GM12874 (cell line): ENCODE measurements at regions not wholly inside any gene's neighbourhood (a gene's known extent, or its start where the extent isn't known, plus 50 kb on each side); places are given as distances from the start of the nearest gene placed in this dataset.

Experiments
- TF ChIP-seq, protein P1 (sequence below): IDR thresholded peaks from 2 replicates; pipeline ENCODE4 v1.5.1; 2011; ENCODE audit warnings: low read depth, mild to moderate bottlenecking, control low read depth, low read length, moderate library complexity; ENCODE audit not compliant: insufficient read depth

GRCh38 chr13:99646866-99647595 is 145.8 kb downstream of the TM9SF2 start:
- TF ChIP-seq, protein P1, sequence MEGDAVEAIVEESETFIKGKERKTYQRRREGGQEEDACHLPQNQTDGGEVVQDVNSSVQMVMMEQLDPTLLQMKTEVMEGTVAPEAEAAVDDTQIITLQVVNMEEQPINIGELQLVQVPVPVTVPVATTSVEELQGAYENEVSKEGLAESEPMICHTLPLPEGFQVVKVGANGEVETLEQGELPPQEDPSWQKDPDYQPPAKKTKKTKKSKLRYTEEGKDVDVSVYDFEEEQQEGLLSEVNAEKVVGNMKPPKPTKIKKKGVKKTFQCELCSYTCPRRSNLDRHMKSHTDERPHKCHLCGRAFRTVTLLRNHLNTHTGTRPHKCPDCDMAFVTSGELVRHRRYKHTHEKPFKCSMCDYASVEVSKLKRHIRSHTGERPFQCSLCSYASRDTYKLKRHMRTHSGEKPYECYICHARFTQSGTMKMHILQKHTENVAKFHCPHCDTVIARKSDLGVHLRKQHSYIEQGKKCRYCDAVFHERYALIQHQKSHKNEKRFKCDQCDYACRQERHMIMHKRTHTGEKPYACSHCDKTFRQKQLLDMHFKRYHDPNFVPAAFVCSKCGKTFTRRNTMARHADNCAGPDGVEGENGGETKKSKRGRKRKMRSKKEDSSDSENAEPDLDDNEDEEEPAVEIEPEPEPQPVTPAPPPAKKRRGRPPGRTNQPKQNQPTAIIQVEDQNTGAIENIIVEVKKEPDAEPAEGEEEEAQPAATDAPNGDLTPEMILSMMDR = no peak

DNA sequence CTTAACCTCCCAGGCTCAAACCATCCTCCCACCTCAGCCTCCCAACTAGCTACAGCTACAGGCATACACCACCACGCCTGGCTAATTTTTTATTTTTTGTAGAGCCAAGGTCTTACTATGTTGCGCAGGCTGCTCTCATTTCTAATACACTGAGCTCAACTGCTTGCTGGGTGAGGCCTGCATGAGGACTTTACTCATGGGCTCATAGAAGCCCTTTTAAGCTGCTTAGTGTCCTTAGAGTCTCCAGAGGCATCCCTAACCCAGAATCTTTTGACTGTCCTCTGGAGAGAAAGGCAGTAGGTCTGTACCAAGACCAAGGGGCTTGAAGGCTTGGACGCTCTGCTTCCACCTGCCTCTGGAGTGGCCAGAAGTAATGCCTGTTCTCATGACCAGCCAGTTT is 141.6 kb downstream of the TM9SF2 start:
- TF ChIP-seq, protein P1 = no peak

DNA sequence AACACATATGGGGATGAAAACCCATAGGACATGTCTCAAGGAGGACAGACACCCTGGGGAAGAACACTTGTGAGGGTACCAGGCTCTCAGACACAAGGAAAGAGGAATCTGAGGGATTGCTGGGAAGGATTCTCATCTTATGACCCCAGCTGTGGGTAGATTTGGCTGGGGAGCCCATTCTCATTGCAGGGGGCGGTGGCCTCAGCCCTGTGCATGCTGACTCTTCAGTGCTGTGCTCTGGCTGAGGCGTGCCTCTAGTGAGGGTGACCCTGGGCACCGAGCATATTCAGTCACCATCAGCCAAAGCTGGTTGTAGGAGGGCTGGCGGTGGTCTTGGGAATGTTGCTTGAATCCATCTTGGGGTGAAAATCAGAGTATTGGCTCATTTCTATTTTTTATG is 140.7 kb downstream of the TM9SF2 start:
- TF ChIP-seq, protein P1 = no peak

DNA sequence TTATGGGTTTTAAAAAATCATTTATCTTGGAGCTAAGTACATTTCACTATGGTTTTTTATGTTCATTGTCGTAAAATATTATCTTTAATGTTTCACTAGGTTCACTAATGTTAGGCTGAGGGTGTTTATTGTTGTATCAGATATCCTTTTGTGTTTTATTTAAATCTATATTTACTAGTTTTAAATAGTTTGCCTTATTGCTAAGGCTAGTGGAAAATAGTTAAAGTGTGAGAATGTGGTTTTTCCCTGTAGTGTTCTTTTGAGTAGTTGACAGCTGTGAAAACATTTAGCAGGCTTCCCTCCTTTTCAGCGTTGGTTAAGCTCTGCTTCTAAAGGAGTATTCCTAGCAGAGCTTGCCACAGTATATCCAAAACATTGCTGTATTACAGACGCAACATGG is 139.0 kb downstream of the TM9SF2 start:
- TF ChIP-seq, protein P1 = no peak

DNA sequence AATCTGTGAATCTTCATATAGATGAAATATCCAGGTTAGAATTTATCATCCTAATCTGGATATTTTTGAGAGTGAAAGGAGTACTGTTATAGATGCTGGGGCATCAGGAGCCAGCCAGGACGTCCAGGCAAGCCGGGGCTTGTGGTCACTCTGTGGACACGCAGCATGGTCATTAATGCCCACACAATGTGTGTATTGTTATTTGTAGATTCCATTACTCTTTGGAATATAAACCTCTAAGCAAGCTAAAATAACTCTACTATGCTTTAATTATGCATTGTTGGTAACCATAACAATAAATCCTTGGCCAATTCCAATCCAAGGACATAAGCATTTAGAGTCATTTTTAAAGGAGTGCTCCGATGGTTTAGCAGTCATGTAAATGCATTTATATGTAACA is 137.9 kb downstream of the TM9SF2 start:
- TF ChIP-seq, protein P1 = no peak

DNA sequence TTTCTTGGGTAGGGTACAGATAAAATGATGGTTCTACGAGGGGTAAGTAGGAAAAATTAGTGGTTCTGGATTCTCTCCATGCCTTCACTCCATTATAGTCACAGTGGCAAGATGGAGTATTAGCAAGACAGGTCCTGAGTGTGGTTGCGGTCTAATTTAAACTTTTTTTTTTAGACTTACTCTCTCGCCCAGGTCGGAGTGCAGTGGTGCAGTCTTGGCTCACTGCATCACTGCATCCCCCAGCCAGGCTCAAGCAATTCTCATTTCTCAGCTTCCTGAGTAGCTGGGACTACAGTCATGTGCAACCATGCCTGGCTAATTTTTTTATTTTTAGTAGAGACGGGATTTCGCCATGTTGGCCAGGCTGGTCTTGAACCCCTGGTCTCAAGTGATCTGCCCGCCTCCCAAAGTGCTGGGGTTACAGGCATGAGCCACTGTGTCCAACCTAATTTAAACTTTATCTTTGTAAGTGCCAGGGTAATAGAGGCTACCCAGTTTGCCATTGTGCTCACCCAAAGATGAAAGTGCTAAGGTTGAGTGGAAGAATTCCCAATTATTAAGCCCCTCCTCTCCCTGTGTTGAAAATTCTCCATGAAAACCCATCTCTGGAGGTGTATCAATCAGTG is 135.6 kb downstream of the TM9SF2 start:
- TF ChIP-seq, protein P1 = no peak

DNA sequence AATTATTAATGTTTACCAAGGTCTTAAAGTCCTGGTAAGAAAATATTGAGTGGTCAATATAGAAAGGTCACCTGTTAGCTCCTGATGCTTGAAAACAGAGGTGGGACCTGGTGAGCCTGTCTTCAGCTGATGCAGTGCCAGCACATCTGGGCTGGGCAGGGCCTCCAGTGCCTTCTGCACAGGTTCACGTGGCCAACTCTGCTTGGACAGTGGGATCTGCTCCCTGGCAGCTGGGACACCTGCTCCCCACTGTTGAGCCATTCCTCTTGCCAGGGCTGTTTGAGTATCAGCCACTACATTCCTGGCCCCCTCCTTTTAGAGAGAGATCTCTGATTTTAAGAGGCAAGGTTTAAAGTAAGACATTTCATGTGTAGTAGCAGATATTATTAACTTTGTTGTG is 135.0 kb downstream of the TM9SF2 start:
- TF ChIP-seq, protein P1 = no peak
